ENCODE measurements at regions not wholly inside any gene's neighbourhood (a gene's known extent, or its start where the extent isn't known, plus 50 kb on each side); places are given as distances from the start of the nearest gene placed in this dataset.

DNA sequence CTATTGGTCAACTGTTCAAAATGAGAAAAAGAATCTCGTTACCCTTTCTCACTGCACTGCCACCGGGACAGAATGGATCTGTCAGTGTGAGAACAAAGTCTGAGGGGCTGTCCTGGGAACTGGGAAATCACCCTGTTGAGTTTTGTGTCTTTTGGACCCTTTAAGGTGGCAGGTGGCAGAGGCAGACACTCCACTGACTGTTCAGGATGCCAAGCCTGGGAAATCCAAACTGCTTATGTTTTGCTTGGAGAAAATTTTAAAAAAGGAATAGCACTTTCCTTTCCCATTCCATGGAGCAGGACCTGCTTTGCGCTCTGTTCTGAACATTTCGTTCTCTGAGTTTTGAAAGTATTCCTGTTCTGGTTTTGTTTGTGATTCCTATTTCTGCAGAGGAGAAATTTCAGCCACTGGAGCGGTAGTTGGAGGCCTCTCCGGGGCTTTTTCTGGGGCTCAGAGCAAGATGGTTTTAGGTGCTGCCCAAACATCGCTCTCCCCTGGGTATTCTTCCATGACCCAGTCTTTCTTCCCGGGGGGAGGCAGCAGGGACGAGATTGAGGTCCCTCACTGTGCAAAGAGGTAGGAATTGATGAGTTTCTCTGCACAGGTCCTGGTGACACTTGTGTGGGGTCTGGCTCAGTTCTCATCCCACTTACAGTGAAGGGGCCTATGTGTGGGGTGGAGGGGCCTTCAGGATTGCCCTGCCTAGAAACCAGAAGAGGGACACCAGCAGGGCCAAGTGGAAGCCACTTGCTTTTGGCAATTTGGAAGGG lies 138.5 kb upstream of the SYT13 start:
- TF ChIP-seq RNF2 (IDR thresholded peaks at IDR 0.05; ENCODE audit: borderline replicate concordance, low read depth) (no peak), POLR2A (IDR thresholded peaks at IDR 0.05; ENCODE audit: low read length) (no peak), EHMT2 (IDR thresholded peaks at IDR 0.05; ENCODE audit: low read depth) (no peak)
- TF ChIP-seq, protein P1, sequence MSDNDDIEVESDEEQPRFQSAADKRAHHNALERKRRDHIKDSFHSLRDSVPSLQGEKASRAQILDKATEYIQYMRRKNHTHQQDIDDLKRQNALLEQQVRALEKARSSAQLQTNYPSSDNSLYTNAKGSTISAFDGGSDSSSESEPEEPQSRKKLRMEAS (IDR thresholded peaks at IDR 0.05): no peak
- TF ChIP-seq, protein P2, sequence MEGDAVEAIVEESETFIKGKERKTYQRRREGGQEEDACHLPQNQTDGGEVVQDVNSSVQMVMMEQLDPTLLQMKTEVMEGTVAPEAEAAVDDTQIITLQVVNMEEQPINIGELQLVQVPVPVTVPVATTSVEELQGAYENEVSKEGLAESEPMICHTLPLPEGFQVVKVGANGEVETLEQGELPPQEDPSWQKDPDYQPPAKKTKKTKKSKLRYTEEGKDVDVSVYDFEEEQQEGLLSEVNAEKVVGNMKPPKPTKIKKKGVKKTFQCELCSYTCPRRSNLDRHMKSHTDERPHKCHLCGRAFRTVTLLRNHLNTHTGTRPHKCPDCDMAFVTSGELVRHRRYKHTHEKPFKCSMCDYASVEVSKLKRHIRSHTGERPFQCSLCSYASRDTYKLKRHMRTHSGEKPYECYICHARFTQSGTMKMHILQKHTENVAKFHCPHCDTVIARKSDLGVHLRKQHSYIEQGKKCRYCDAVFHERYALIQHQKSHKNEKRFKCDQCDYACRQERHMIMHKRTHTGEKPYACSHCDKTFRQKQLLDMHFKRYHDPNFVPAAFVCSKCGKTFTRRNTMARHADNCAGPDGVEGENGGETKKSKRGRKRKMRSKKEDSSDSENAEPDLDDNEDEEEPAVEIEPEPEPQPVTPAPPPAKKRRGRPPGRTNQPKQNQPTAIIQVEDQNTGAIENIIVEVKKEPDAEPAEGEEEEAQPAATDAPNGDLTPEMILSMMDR (IDR thresholded peaks at IDR 0.05): no peak
